Common myeloid progenitor, CD34-positive (primary cell): ENCODE measurements at regions not wholly inside any gene's neighbourhood (a gene's known extent, or its start where the extent isn't known, plus 50 kb on each side); places are given as distances from the start of the nearest gene placed in this dataset.

Source experiments
- CTCF ChIA-PET: fragments of 350-600 bp; sonication (Branson Sonifier 250); formaldehyde crosslinking; loops from one replicate; lab custom pipeline; 2021; ENCODE audit warnings: antibody characterized with exemption; lab: Charles Lee
- POLR2A ChIA-PET: fragments of 350-600 bp; sonication (Branson Sonifier 250); formaldehyde crosslinking; loops from one replicate; lab custom pipeline; 2021; ENCODE audit warnings: antibody characterized with exemption; lab: Charles Lee
- DNase-seq, 3 donors: peaks; one replicate each; pipeline versions ENCODE4 v3.0.0 to v3.0.0-alpha.2; 2013
- H3K27ac ChIP-seq, 2 experiments: 1 replicate in 1 of 2; 2 replicates in 1 of 2; pipeline ENCODE4 v1.7.0; 2013; ENCODE audit warnings: inconsistent platforms in 2 of 2, low read length in 2 of 2, mild to moderate bottlenecking in 2 of 2, low read depth in 1 of 2, moderate library complexity in 1 of 2; ENCODE audit not compliant: severe bottlenecking in 2 of 2, insufficient read depth in 1 of 2, poor library complexity in 1 of 2
- H3K27me3 ChIP-seq, 5 experiments: replicated peaks in 2 of 5; 1 replicate in 3 of 5; 2 replicates in 2 of 5; pipeline versions ENCODE4 v1.6.1 to v1.7.0; 2013; ENCODE audit warnings: low read length in 4 of 5, mild to moderate bottlenecking in 2 of 5, moderate library complexity in 2 of 5, inconsistent platforms in 1 of 5; ENCODE audit not compliant: insufficient read depth in 5 of 5, control insufficient read depth in 4 of 5
- H3K36me3 ChIP-seq, 4 experiments: 1 replicate in 2 of 4; 2 replicates in 2 of 4; pipeline versions ENCODE4 v1.6.1 to v1.7.0; 2013; ENCODE audit warnings: low read length in 3 of 4, control low read depth in 1 of 4, mild to moderate bottlenecking in 1 of 4; ENCODE audit not compliant: control insufficient read depth in 4 of 4, insufficient read depth in 4 of 4
- H3K4me1 ChIP-seq, 4 experiments: 1 replicate in 3 of 4; 2 replicates in 1 of 4; pipeline versions ENCODE4 v1.6.1 to v1.7.1; 2013; ENCODE audit warnings: low read length in 3 of 4, mild to moderate bottlenecking in 3 of 4, control low read depth in 1 of 4, inconsistent platforms in 1 of 4, moderate library complexity in 1 of 4; ENCODE audit not compliant: control insufficient read depth in 4 of 4, insufficient read depth in 4 of 4; ENCODE audit errors: control extremely low read depth in 1 of 4
- H3K4me3 ChIP-seq, 7 experiments: 1 replicate in 4 of 7; 2 replicates in 3 of 7; pipeline versions ENCODE4 v1.5.1 to v1.7.0; 2013; ENCODE audit warnings: mild to moderate bottlenecking in 7 of 7, low read length in 6 of 7, moderate library complexity in 6 of 7, inconsistent platforms in 2 of 7, low read depth in 2 of 7, control low read depth in 1 of 7; ENCODE audit not compliant: insufficient read depth in 4 of 7, control insufficient read depth in 1 of 7; ENCODE audit errors: extremely low read depth in 1 of 7
- H3K9me3 ChIP-seq, 5 experiments: 1 replicate in 4 of 5; 2 replicates in 1 of 5; pipeline versions ENCODE4 v1.6.1 to v1.7.1; 2013; ENCODE audit warnings: low read length in 4 of 5, mild to moderate bottlenecking in 2 of 5, inconsistent platforms in 1 of 5, low read depth in 1 of 5, moderate library complexity in 1 of 5; ENCODE audit not compliant: control insufficient read depth in 4 of 5, insufficient read depth in 2 of 5; ENCODE audit errors: control extremely low read depth in 1 of 5
- WGBS: methylation state at CpG from one replicate; pipeline ENCODE4 v1.1.5; 2013; ENCODE audit not compliant: insufficient coverage; 5-methylcytosine and 5-hydroxymethylcytosine counted together

DNA sequence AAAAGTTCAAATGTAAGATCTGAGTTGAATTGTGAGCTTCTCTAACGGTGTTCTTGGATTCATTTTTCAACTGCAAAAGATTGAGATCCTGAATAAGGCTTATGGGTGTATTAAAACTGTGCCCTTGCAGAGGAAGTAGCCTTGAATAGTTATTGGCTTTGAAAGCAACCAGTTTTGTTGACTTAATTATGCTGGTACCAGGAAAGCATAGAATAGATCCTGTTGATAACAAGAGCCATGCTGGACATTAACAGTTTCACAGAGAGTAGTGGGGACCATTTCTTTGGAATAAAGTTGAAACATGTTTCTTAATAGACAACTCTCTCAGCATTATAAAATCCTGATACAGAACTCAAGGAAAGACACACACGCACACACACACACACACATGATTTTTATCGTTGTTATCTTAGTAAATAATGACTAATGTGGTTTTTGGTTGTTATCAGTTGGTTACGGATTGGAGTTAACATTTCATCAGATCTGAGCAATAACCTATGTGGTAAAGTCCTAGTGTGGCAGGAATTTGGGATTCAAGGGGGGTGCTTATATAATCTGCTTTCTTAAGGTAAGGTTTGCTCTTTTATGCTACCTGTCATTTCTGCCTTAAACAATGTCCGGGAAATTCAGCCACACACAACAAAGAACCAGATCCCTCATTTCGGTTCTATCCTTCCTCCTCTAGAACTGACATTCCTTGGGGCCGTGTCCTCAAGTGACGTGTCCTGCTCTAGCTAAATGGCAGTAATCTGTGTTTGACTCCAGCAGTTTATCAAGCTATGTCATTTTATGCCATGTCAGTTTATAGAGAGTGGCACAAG lies 330.9 kb downstream of the CHRM3 start:
- peaks cover 0 to 5% (median 1%) of the 10 kb centered on the region in 4 experiments for H3K36me3 ChIP-seq
- 39% methylated on average over 6 of the region's 8 CpGs for WGBS
- peaks cover 34 to 63% (median 44%) of the 10 kb centered on the region in 4 experiments for H3K4me1 ChIP-seq
- no peaks in the 10 kb centered on the region for H3K27me3 ChIP-seq
- H3K27ac ChIP-seq, result peak overlapping the region; percentile 29 to 94
- H3K9me3 ChIP-seq, result no peaks in the 10 kb centered on the region
- peak overlapping the region in 2 of 7 experiments; percentile 11 to 35 for H3K4me3 ChIP-seq
- CTCF ChIA-PET, result interaction anchor here (0.9 to 3.3 kb wide), 4 partner anchors 9 to 87 kb away, joined by 3 to 17 read pairs (median 4); no protein-coding TSS in a partner anchor
- DNase-seq, result peak; percentile 41 to 74 (median 62)
- POLR2A ChIA-PET, result no interaction called here

DNA sequence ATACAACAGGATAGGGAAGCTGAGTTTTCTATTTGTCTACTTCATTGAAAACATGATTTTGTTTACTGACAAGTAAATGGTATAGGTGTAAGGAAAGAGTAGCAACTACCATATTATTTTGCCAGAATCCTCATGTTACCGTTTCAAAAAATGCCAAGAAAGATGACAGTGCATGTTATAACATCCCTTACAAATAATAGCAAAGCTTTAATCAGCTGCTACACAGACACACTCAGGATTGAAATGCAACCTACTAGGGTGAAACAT lies 331.5 kb downstream of the CHRM3 start:
- ChIA-PET POLR2A (no interaction called here), CTCF (interaction anchor here (0.9 to 3.3 kb wide), 4 partner anchors 10 to 86 kb away, joined by 3 to 17 read pairs (median 3); no protein-coding TSS in a partner anchor)
- WGBS, result 0% methylated on average over 1 of the region's 1 CpG
- no peaks in the 10 kb centered on the region for H3K9me3 ChIP-seq
- peak in 1 of 3 donors; percentile 60 for DNase-seq
- H3K27me3 ChIP-seq, result no peaks in the 10 kb centered on the region
- H3K27ac ChIP-seq, result peak overlapping the region; percentile 29 to 94
- H3K4me1 ChIP-seq, result peaks cover 34 to 66% (median 44%) of the 10 kb centered on the region in 4 experiments
- H3K36me3 ChIP-seq, result peaks cover 0 to 3% (median 1%) of the 10 kb centered on the region in 4 experiments
- peak overlapping the region in 1 of 7 experiments; percentile 35 for H3K4me3 ChIP-seq

DNA sequence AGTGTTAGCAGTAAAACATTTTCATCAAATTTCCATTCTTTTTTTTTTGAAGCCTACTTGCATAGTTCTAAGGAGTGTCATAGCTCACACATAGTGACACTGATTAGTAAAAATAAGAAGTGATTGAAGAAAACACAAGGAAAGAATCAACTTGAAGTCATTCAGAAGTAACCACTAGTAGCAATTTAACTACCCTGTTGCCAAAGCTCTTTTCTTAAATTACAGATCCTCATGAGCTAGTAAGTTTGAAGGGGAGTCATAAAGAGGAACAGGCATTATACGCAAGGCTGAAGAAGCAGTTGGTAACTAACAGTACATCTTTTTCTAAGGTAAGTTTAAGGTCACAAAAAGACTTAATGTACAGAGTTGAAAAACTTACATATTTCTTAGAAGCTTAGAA lies 332.2 kb downstream of the CHRM3 start:
- Histone ChIP-seq H3K27me3 (no peaks in the 10 kb centered on the region), H3K9me3 (no peaks in the 10 kb centered on the region), H3K4me1 (peaks cover 34 to 66% (median 44%) of the 10 kb centered on the region in 4 experiments), H3K27ac (peak overlapping the region; percentile 91 to 94), H3K4me3 (peak overlapping the region in 2 of 7 experiments; percentile 63 to 77), H3K36me3 (peaks cover 0 to 3% (median 0%) of the 10 kb centered on the region in 4 experiments)
- WGBS, result no CpG with 5 or more reads among the region's 1 CpG
- ChIA-PET CTCF (interaction anchor here (1.0 to 3.3 kb wide), 9 partner anchors 10 to 86 kb away, joined by 3 to 17 read pairs (median 3); no protein-coding TSS in a partner anchor), POLR2A (interaction anchor here (1.2 to 1.4 kb wide), 2 partner anchors 9 to 27 kb away, joined by 3 to 4 read pairs; no protein-coding TSS in a partner anchor)
- DNase-seq, result peak in 2 of 3 donors; percentile 68 to 75

DNA sequence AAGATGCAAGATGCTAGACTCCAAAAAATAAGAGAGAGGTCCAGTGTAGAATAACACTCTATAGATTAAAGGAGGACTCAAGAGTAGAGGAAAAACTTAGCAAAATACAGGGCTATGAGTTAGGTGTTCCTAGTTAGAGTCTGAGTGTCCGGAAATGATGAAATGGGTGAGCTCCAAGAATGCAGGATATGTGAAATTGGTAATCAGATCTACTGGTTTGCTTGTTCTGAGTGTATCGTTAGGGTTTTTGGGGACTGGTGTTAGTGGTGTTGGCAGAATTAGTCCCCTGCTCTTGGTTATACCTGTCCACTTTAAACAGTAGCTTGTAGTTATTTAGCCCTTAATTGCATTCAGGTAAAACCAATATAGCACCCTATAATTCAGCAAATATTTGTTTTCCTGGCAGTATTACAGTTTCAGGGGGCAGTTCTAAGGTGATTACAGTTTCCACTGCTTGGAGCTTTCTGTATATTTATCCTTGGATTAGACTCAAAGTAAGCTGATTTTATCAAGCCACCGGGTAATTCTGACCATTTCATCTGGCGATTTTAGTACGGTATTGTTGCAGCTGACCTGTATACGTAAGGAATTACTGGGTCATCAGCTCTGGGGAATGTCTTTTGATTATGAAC lies 332.7 kb downstream of the CHRM3 start:
- Histone ChIP-seq H3K36me3 (peaks cover 0 to 3% (median 0%) of the 10 kb centered on the region in 4 experiments), H3K4me1 (peaks cover 34 to 66% (median 44%) of the 10 kb centered on the region in 4 experiments), H3K9me3 (no peaks in the 10 kb centered on the region), H3K27ac (peak overlapping the region; percentile 91 to 94), H3K27me3 (no peaks in the 10 kb centered on the region), H3K4me3 (peak overlapping the region in 6 of 7 experiments; percentile 63 to 77 (median 70))
- CTCF ChIA-PET, result interaction anchor here (1.0 to 3.3 kb wide), 9 partner anchors 11 to 100 kb away, joined by 3 to 17 read pairs (median 4); no protein-coding TSS in a partner anchor
- peak; percentile 40 to 53 (median 46) for DNase-seq
- 21% methylated on average over 3 of the region's 6 CpGs for WGBS
- POLR2A ChIA-PET, result interaction anchor here (0.9 to 1.4 kb wide), 6 partner anchors 9 to 88 kb away, joined by 3 to 5 read pairs (median 4); no protein-coding TSS in a partner anchor

DNA sequence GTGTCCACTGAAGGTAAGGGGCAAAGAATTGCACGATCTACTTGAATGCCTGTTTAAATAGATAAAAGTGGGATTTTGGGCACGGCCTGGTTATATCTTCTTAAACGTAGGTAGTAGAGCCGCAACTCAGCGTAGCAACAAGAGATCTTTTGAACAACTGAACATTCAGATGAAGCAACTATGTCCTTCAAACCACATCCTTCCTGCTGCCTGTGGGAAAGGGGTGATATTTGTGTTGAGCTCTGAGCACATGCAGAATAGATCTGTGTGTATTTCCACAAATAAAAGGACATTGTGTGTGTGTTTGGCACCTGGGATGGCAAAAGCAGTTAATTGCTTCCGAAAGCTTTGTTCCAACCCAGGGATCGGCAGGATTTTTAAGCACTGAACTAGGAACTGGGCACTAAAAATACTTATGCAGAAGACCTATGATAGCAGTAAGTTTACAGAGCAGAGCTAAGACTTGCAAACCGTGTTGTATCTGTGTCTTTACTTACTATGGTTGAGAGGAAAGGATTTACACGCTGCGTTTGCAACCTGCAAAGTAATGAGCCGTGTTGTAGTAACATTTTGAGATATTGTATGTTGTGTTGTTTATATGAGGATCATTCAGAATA lies 333.4 kb downstream of the CHRM3 start:
- H3K27ac ChIP-seq, result peak overlapping the region; percentile 91 to 94
- 0% methylated on average over 3 of the region's 11 CpGs for WGBS
- H3K4me1 ChIP-seq, result peaks cover 34 to 68% (median 44%) of the 10 kb centered on the region in 4 experiments
- H3K27me3 ChIP-seq, result no peaks in the 10 kb centered on the region
- DNase-seq, result peak; percentile 78 to 97 (median 93)
- H3K4me3 ChIP-seq, result peak overlapping the region in 6 of 7 experiments; percentile 63 to 77 (median 70)
- CTCF ChIA-PET, result interaction anchor here (1.2 to 3.3 kb wide), 5 partner anchors 11 to 99 kb away, joined by 3 to 17 read pairs (median 6); no protein-coding TSS in a partner anchor
- no peaks in the 10 kb centered on the region for H3K36me3 ChIP-seq
- H3K9me3 ChIP-seq, result no peaks in the 10 kb centered on the region
- POLR2A ChIA-PET, result interaction anchor here (0.9 to 1.4 kb wide), 6 partner anchors 10 to 88 kb away, joined by 3 to 5 read pairs (median 4); no protein-coding TSS in a partner anchor

DNA sequence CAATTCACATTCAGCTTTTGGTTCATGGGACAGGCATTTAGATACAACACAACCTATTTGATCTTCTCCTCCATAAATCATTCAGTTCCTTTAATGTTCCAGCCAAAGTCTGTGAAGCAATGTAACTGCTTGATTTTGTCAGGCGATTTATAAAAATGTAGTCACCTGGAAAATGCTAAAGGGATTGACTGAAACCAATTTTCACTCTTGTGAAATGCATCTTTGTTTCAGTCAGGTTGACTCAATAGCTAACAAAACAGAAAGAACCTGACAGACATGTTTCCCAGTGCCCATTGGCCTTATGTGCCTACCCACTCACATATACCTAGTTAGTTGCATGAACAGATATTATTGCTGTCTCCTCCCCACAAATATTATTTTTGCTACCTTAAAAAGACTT lies 335.7 kb downstream of the CHRM3 start:
- POLR2A ChIA-PET, result no interaction called here
- 100% methylated on average over 1 of the region's 1 CpG for WGBS
- H3K4me1 ChIP-seq, result peaks cover 29 to 57% (median 38%) of the 10 kb centered on the region in 4 experiments
- peak overlapping the region in 1 of 2 experiments; percentile 94 for H3K27ac ChIP-seq
- peak in 1 of 3 donors; percentile 38 for DNase-seq
- H3K27me3 ChIP-seq, result no peaks in the 10 kb centered on the region
- no peaks in the 10 kb centered on the region for H3K9me3 ChIP-seq
- H3K4me3 ChIP-seq, result peak overlapping the region in 2 of 7 experiments; percentile 8 to 77
- no peaks in the 10 kb centered on the region for H3K36me3 ChIP-seq
- CTCF ChIA-PET, result interaction anchor here (1.5 to 1.9 kb wide), 2 partner anchors 14 to 24 kb away, joined by 3 to 6 read pairs; no protein-coding TSS in a partner anchor
